MM.1S (cell line): ENCODE measurements at regions not wholly inside any gene's neighbourhood (a gene's known extent, or its start where the extent isn't known, plus 50 kb on each side); places are given as distances from the start of the nearest gene placed in this dataset.

Experiments
- EZH2phosphoT487 ChIP-seq: fragments of 300-600 bp; sonication (generic); IDR thresholded peaks from 2 replicates; pipeline ENCODE4 v1.6.1; 2018; ENCODE audit warnings: antibody characterized with exemption, low read length
- TF ChIP-seq, protein P1 (sequence below): fragments of 300-600 bp; sonication (generic); IDR thresholded peaks from 2 replicates; pipeline ENCODE4 v1.5.1; 2016; ENCODE audit warnings: antibody characterized with exemption, low read length, mixed read lengths

DNA sequence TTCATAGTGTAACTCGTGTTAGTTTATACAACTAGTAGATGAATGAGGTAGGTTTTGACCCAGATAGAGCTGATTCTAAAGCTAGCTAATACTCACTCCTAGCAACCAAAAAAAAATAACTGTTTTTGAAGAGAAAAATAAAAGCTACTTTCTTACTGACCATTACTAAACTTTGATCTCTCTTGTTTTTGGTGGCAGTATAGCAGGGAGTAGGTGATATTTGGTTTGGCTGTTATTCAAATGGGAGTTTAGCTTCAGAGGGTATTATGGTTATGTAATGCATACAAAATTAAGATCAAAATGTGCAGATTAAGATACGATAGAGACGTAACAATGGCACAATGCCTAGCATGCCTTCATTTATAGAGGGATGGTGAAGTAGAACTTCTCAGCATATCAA, 1104.5 kb downstream of the PCDH19 start:
- TF ChIP-seq, protein P1, sequence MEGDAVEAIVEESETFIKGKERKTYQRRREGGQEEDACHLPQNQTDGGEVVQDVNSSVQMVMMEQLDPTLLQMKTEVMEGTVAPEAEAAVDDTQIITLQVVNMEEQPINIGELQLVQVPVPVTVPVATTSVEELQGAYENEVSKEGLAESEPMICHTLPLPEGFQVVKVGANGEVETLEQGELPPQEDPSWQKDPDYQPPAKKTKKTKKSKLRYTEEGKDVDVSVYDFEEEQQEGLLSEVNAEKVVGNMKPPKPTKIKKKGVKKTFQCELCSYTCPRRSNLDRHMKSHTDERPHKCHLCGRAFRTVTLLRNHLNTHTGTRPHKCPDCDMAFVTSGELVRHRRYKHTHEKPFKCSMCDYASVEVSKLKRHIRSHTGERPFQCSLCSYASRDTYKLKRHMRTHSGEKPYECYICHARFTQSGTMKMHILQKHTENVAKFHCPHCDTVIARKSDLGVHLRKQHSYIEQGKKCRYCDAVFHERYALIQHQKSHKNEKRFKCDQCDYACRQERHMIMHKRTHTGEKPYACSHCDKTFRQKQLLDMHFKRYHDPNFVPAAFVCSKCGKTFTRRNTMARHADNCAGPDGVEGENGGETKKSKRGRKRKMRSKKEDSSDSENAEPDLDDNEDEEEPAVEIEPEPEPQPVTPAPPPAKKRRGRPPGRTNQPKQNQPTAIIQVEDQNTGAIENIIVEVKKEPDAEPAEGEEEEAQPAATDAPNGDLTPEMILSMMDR, result no peak
- no peak for TF ChIP-seq EZH2phosphoT487
